GM23248 (cell line): ENCODE measurements at regions not wholly inside any gene's neighbourhood (a gene's known extent, or its start where the extent isn't known, plus 50 kb on each side); places are given as distances from the start of the nearest gene placed in this dataset.

Experiments
- DNase-seq: peaks from one replicate; pipeline ENCODE4 v3.0.0-alpha.2; 2015
- H2AFZ ChIP-seq: fragments of 200-600 bp; sonication (generic); 2 replicates; pipeline ENCODE4 v1.6.1; 2016; ENCODE audit warnings: antibody characterized with exemption
- H3F3A ChIP-seq: fragments of 200-600 bp; sonication (generic); 2 replicates; pipeline ENCODE4 v1.6.1; 2016; ENCODE audit warnings: mild to moderate bottlenecking, antibody characterized with exemption, mixed run types; ENCODE audit not compliant: insufficient read depth
- H3K27ac ChIP-seq: fragments of 200-600 bp; sonication (generic); 2 replicates; pipeline ENCODE4 v1.5.1; 2016; ENCODE audit warnings: mild to moderate bottlenecking
- H3K27me3 ChIP-seq: fragments of 200-600 bp; sonication (generic); replicated peaks from 2 replicates; pipeline ENCODE4 v1.6.1; 2016; ENCODE audit warnings: mild to moderate bottlenecking; ENCODE audit not compliant: insufficient read depth
- H3K36me3 ChIP-seq: fragments of 200-600 bp; sonication (generic); 2 replicates; pipeline ENCODE4 v1.6.1; 2016; ENCODE audit warnings: low read depth, mild to moderate bottlenecking
- H3K4me1 ChIP-seq: fragments of 200-600 bp; sonication (generic); 2 replicates; pipeline ENCODE4 v1.6.1; 2016; ENCODE audit warnings: mild to moderate bottlenecking; ENCODE audit not compliant: insufficient read depth
- H3K4me2 ChIP-seq: fragments of 200-600 bp; sonication (generic); one replicate; pipeline ENCODE4 v1.6.1; 2016; ENCODE audit warnings: mild to moderate bottlenecking; ENCODE audit not compliant: unreplicated experiment
- H3K4me3 ChIP-seq: fragments of 200-600 bp; sonication (generic); 2 replicates; pipeline ENCODE4 v1.5.1; 2016; ENCODE audit warnings: mild to moderate bottlenecking
- H3K79me2 ChIP-seq: fragments of 200-600 bp; sonication (generic); 2 replicates; pipeline ENCODE4 v1.6.1; 2016; ENCODE audit warnings: mild to moderate bottlenecking; ENCODE audit not compliant: insufficient read depth
- H3K9ac ChIP-seq: fragments of 200-600 bp; sonication (generic); 2 replicates; pipeline ENCODE4 v1.6.1; 2016; ENCODE audit warnings: mild to moderate bottlenecking
- H3K9me2 ChIP-seq: fragments of 200-600 bp; sonication (generic); 2 replicates; pipeline ENCODE4 v1.6.1; 2016; ENCODE audit warnings: mixed run types, mild to moderate bottlenecking, moderate library complexity; ENCODE audit not compliant: insufficient read depth
- H3K9me3 ChIP-seq: fragments of 200-600 bp; sonication (generic); one replicate; pipeline ENCODE4 v1.6.1; 2017; ENCODE audit warnings: low read depth
- H4K20me1 ChIP-seq: fragments of 200-600 bp; sonication (generic); 2 replicates; pipeline ENCODE4 v1.6.0; 2016; ENCODE audit not compliant: insufficient read depth
- EZH2 ChIP-seq: fragments of 200-600 bp; sonication (generic); IDR thresholded peaks from 2 replicates; pipeline ENCODE4 v1.6.1; 2018; ENCODE audit warnings: antibody characterized with exemption, mild to moderate bottlenecking; ENCODE audit not compliant: insufficient read depth, poor library complexity, severe bottlenecking
- EZH2phosphoT487 ChIP-seq: fragments of 200-600 bp; sonication (generic); IDR thresholded peaks from 2 replicates; pipeline ENCODE4 v1.6.1; 2018; ENCODE audit warnings: antibody characterized with exemption, moderate library complexity, mild to moderate bottlenecking, low read depth; ENCODE audit not compliant: insufficient read depth
- WGBS, 2 experiments: methylation state at CpG; one replicate each; pipeline ENCODE4 v1.1.6; 2015 to 2017; ENCODE audit warnings: low lambda C conversion rate in 2 of 2, low coverage in 1 of 2; ENCODE audit errors: missing lambda C conversion rate in 2 of 2; 5-methylcytosine and 5-hydroxymethylcytosine counted together
- in situ Hi-C: fragments of 300-500 bp; cut with MboI; formaldehyde crosslinking; loops from 2 replicates; pipeline ENCODE4 v1.15.0; 2020

DNA sequence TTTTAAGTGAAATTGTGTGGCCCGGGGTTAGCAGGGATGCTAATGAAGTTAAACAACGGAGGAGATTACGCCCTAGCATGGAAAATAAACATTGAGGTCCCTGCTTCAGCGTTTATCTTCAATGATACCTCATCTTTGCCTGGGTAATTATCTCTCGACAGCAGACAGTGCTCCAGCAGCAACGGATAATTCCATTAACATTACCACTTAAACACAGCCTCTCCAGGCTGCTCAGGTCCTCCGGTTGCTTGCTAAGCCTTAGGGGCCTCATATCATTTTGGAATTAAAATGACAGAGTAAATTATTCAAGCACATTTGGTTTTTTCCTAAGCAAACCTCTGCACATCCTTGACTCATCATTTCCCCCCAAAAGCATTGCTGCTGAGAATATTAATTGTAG is 281.5 kb upstream of the KLF3 start:
- Histone ChIP-seq H3K79me2 (no peaks in the 10 kb centered on the region), H3K9me3 (no peaks in the 10 kb centered on the region), H3K27ac (no peak overlapping the region), H3K27me3 (no peaks in the 10 kb centered on the region), H3K4me2 (no peak overlapping the region), H3K9me2 (no peaks in the 10 kb centered on the region), H3K4me1 (no peaks in the 10 kb centered on the region), H3K4me3 (no peak overlapping the region), H2AFZ (no peak overlapping the region), H4K20me1 (no peaks in the 10 kb centered on the region), H3K9ac (no peak overlapping the region), H3F3A (no peaks in the 10 kb centered on the region), H3K36me3 (no peaks in the 10 kb centered on the region)
- WGBS, 2 experiments = 68 to 73% methylated on average over 7 of the region's 7 CpGs
- no peak for TF ChIP-seq EZH2phosphoT487
- no peak for TF ChIP-seq EZH2
- DNase-seq = no peak
- in situ Hi-C loops = no loop called here

- in situ Hi-C loops = no loop called here
- DNase-seq = no peak
- no peaks in the 10 kb centered on the region for H4K20me1 ChIP-seq
- no peaks in the 10 kb centered on the region for H3K9me3 ChIP-seq
- H3K4me1 ChIP-seq = no peaks in the 10 kb centered on the region
- no peaks in the 10 kb centered on the region for H3K9me2 ChIP-seq
- no peak overlapping the region for H3K4me2 ChIP-seq
- 3 to 10% methylated on average over 3 of the region's 3 CpGs for WGBS, 2 experiments
- H3K9ac ChIP-seq = no peak overlapping the region
- no peaks in the 10 kb centered on the region for H3K27me3 ChIP-seq
- H3F3A ChIP-seq = no peaks in the 10 kb centered on the region
- no peaks in the 10 kb centered on the region for H3K36me3 ChIP-seq
- H3K27ac ChIP-seq = no peak overlapping the region
- no peak overlapping the region for H2AFZ ChIP-seq
- no peak overlapping the region for H3K4me3 ChIP-seq
- H3K79me2 ChIP-seq = no peaks in the 10 kb centered on the region
- TF ChIP-seq EZH2phosphoT487 (no peak), EZH2 (no peak)
These were observed 280.3 kb upstream of the KLF3 start for GRCh38 chr4:38383646-38384121.

DNA sequence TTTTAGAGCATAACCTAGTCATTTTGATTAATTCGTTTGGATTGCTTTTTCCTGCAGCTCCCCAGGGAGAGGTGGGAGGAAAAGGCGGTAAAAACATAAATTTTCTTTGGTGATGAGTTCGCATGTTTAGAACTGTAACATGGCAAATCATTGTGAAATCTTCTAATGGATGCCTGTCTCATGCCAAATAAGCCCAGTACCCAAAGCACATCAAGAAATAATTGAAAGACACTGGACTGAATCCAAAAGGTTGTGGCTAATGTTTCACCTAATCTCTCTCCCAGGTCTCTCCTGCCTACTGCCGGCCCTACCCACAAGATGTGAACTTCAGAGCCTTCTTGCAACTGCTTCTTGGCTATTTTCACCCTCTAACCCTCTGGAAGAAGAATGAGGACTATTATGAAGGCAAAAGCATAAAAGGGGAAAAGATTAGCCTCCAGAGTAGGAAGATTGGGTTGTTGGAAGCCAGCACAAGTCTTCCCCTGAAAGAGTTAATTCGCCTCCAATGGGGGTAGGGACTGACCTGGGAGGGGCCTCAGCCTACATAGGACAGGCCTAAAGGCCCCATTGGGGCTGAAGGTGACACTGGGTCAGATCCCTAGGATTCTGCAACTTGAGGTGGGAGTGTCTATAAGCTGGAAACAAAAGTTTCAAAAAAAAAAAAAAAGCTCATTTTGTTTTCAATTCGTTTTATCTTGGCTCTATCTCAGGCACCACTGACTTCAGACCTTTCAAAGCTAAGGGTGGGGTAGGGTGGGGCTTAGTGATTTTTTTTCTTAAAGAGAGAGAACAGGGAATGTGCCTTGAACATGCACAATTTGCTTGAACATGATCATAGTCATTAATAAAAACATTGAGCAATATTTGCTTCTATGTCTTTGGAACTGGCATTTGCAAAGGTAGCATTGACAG is 278.6 kb upstream of the KLF3 start:
- no peaks in the 10 kb centered on the region for H3F3A ChIP-seq
- no peaks in the 10 kb centered on the region for H3K27me3 ChIP-seq
- no peak overlapping the region for H3K4me3 ChIP-seq
- TF ChIP-seq EZH2phosphoT487 = no peak
- no peak for TF ChIP-seq EZH2
- H3K9me3 ChIP-seq = no peaks in the 10 kb centered on the region
- no peak overlapping the region for H3K9ac ChIP-seq
- no peaks in the 10 kb centered on the region for H3K79me2 ChIP-seq
- in situ Hi-C loops = no loop called here
- H2AFZ ChIP-seq = no peak overlapping the region
- no peak overlapping the region for H3K4me2 ChIP-seq
- H3K9me2 ChIP-seq = no peaks in the 10 kb centered on the region
- H3K27ac ChIP-seq = no peak overlapping the region
- H3K36me3 ChIP-seq = no peaks in the 10 kb centered on the region
- no peak for DNase-seq
- WGBS, 2 experiments = 47 to 53% methylated on average over 6 of the region's 6 CpGs
- H4K20me1 ChIP-seq = no peaks in the 10 kb centered on the region
- H3K4me1 ChIP-seq = no peaks in the 10 kb centered on the region

DNA sequence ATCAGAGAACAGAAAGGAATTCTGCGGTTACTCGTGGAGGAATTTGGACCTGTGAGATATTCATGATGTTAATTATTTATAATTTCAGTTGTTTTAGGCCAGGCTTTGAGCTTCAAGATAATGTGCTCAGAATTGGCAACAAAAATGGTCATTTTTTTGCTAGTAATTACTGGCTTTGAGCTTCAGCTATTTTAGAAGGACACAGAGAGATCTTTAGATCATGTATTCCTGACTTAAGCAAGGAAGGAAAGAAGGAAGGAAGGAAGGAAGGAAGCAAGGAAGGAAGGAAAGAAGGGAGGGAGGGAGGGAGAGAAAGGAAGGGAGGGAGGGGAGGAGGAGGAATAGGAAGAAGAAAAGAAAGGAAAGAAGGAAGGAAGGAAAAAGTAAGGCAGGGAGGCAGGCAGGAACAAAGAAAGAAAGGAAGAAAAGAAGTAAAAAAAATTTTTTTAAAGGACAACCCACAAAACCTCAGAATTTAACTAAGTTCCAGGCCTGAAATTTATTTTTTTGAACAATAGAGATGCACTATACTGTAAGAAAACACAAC is 277.9 kb upstream of the KLF3 start:
- H4K20me1 ChIP-seq = no peaks in the 10 kb centered on the region
- no peaks in the 10 kb centered on the region for H3K4me1 ChIP-seq
- 0 to 3% methylated on average over 2 of the region's 2 CpGs for WGBS, 2 experiments
- H3K4me2 ChIP-seq = no peak overlapping the region
- no peaks in the 10 kb centered on the region for H3K36me3 ChIP-seq
- H3K4me3 ChIP-seq = no peak overlapping the region
- DNase-seq = no peak
- H3K79me2 ChIP-seq = no peaks in the 10 kb centered on the region
- H3K9me2 ChIP-seq = no peaks in the 10 kb centered on the region
- no peaks in the 10 kb centered on the region for H3F3A ChIP-seq
- no peak overlapping the region for H3K27ac ChIP-seq
- H3K9me3 ChIP-seq = no peaks in the 10 kb centered on the region
- in situ Hi-C loops = no loop called here
- no peak overlapping the region for H2AFZ ChIP-seq
- H3K27me3 ChIP-seq = no peaks in the 10 kb centered on the region
- no peak for TF ChIP-seq EZH2
- no peak for TF ChIP-seq EZH2phosphoT487
- no peak overlapping the region for H3K9ac ChIP-seq
